LoVo (cell line): ENCODE measurements at regions not wholly inside any gene's neighbourhood (a gene's known extent, or its start where the extent isn't known, plus 50 kb on each side); places are given as distances from the start of the nearest gene placed in this dataset.
"Not testable (repeated sequence)": the region's sequence is repeated elsewhere in the genome, so short reads cannot be mapped to it uniquely, and the experiment has no call there.

Source experiments
- DNase-seq: peaks from one replicate; pipeline ENCODE4 v3.0.0-alpha.2; 2016; ENCODE audit warnings: low spot score

GRCh38 chr2:47690132-47690531 is 92.8 kb upstream of the MSH6 start:
- no peak for DNase-seq

- DNase-seq: not testable (repeated sequence)
These were observed 93.8 kb upstream of the MSH6 start for GRCh38 chr2:47689118-47689517.

- DNase-seq: no peak
These were observed 94.4 kb upstream of the MSH6 start for GRCh38 chr2:47688561-47688960.

- DNase-seq: no peak
These were observed 95.1 kb upstream of the MSH6 start for GRCh38 chr2:47687856-47688255.

- no peak for DNase-seq
These were observed 96.9 kb upstream of the MSH6 start for GRCh38 chr2:47686018-47686417.

GRCh38 chr2:47682216-47682749 is 100.7 kb upstream of the MSH6 start:
- no peak for DNase-seq

GRCh38 chr2:47676261-47676926 is 105.6 kb upstream of the KCNK12 start:
- no peak for DNase-seq

- no peak for DNase-seq
These were observed 104.5 kb upstream of the KCNK12 start for GRCh38 chr2:47675196-47675825.

GRCh38 chr2:47666332-47666731 is 95.5 kb upstream of the KCNK12 start:
- no peak for DNase-seq

GRCh38 chr2:47664817-47665216 is 94.0 kb upstream of the KCNK12 start:
- DNase-seq: no peak

- no peak for DNase-seq
These were observed 91.8 kb upstream of the KCNK12 start for GRCh38 chr2:47662552-47662951.

- no peak for DNase-seq
These were observed 90.5 kb upstream of the KCNK12 start for GRCh38 chr2:47661310-47661709.

GRCh38 chr2:47660168-47660567 is 89.4 kb upstream of the KCNK12 start:
- DNase-seq: no peak

- DNase-seq: no peak
These were observed 88.0 kb upstream of the KCNK12 start for GRCh38 chr2:47658646-47659320.

- no peak for DNase-seq
These were observed 87.2 kb upstream of the KCNK12 start for GRCh38 chr2:47657886-47658489.

GRCh38 chr2:47656715-47657600 is 86.2 kb upstream of the KCNK12 start:
- DNase-seq: no peak

- DNase-seq: no peak
These were observed 84.7 kb upstream of the KCNK12 start for GRCh38 chr2:47655563-47655880.

- no peak for DNase-seq
These were observed 84.2 kb upstream of the KCNK12 start for GRCh38 chr2:47654790-47655562.

- no peak for DNase-seq
These were observed 83.4 kb upstream of the KCNK12 start for GRCh38 chr2:47653902-47654789.

- DNase-seq: no peak
These were observed 82.3 kb upstream of the KCNK12 start for GRCh38 chr2:47653036-47653435.
